Left lung (tissue), 4 donors: ENCODE measurements at regions not wholly inside any gene's neighbourhood (a gene's known extent, or its start where the extent isn't known, plus 50 kb on each side); places are given as distances from the start of the nearest gene placed in this dataset.

Experiments used
- ATAC-seq: fragments of 200-7000 bp; cut with Tn5 transposase; one replicate; pipeline ENCODE4 v1.9.1; 2020; ENCODE audit warnings: moderate library complexity
- DNase-seq, 4 donors: peaks; one replicate each; pipeline ENCODE4 v3.0.0-alpha.2; 2013 to 2020
- H3K27ac ChIP-seq, 2 donors: fragments of 200-600 bp; sonication (generic) in 1 of 2; one replicate each; pipeline versions ENCODE4 v1.5.0 to v1.8.0; 2020 to 2021
- H3K27me3 ChIP-seq, 2 donors: fragments of 200-600 bp; sonication (generic) in 1 of 2; one replicate each; pipeline versions ENCODE4 v1.5.0 to v1.8.0; 2020 to 2021
- H3K36me3 ChIP-seq, 2 donors: fragments of 200-600 bp; sonication (generic) in 1 of 2; one replicate each; pipeline versions ENCODE4 v1.5.0 to v1.8.0; 2020 to 2021
- H3K4me1 ChIP-seq, 2 donors: fragments of 200-600 bp; one replicate each; pipeline ENCODE4 v1.8.0; 2021
- H3K4me3 ChIP-seq, 2 donors: fragments of 200-600 bp; sonication (generic) in 1 of 2; one replicate each; pipeline versions ENCODE4 v1.5.0 to v1.8.0; 2020 to 2021; ENCODE audit warnings: mild to moderate bottlenecking in 1 of 2
- H3K9me3 ChIP-seq, 2 donors: fragments of 200-600 bp; sonication (generic) in 1 of 2; one replicate each; pipeline versions ENCODE4 v1.5.0 to v1.8.0; 2020 to 2021
- CTCF ChIP-seq, 2 donors: fragments of 200-600 bp; sonication (generic) in 1 of 2; IDR thresholded peaks; one replicate each; pipeline versions ENCODE4 v1.5.0 to v1.8.0; 2021; ENCODE audit warnings: antibody characterized with exemption in 2 of 2
- intact Hi-C, 2 donors: fragments of 100-400 bp; cut with DNase I; formaldehyde crosslinking; loops; one replicate each; pipeline versions ENCODE4 v1.11.2 to v1.14.2; 2022
- donor health status: DM: no; HTN: yes; CAD: no.
- donor health status: DM: no; HTN: no; CAD: no.

- no peak for TF ChIP-seq CTCF (IDR thresholded peaks at IDR 0.05)
- H3K36me3 ChIP-seq, result no peaks in the 10 kb centered on the region
- intact Hi-C loops, result no loop called here
- no peak overlapping the region for H3K4me3 ChIP-seq
- H3K4me1 ChIP-seq, result no peaks in the 10 kb centered on the region
- no peak for DNase-seq
- H3K27ac ChIP-seq, result no peak overlapping the region
- H3K9me3 ChIP-seq, result no peaks in the 10 kb centered on the region
- ATAC-seq, result no peak
- H3K27me3 ChIP-seq, result no peaks in the 10 kb centered on the region
Measured at GRCh38 chr5:168066536-168067208, 224.8 kb upstream of the WWC1 start.

- H3K36me3 ChIP-seq, result no peaks in the 10 kb centered on the region
- no peaks in the 10 kb centered on the region for H3K27me3 ChIP-seq
- no peak for ATAC-seq
- intact Hi-C loops, result no loop called here
- H3K27ac ChIP-seq, result no peak overlapping the region
- DNase-seq, result no peak
- H3K9me3 ChIP-seq, result no peaks in the 10 kb centered on the region
- TF ChIP-seq CTCF (IDR thresholded peaks at IDR 0.05), result no peak
- H3K4me1 ChIP-seq, result no peaks in the 10 kb centered on the region
- H3K4me3 ChIP-seq, result no peak overlapping the region
Measured at GRCh38 chr5:168070761-168071160, 220.7 kb upstream of the WWC1 start.

- ATAC-seq, result no peak
Measured at GRCh38 chr5:168072665-168073064, 218.8 kb upstream of the WWC1 start.

GRCh38 chr5:168073311-168073710, 218.1 kb upstream of the WWC1 start:
- ATAC-seq (no peak), DNase-seq (no peak)
- Histone ChIP-seq H3K36me3 (no peaks in the 10 kb centered on the region), H3K27me3 (no peaks in the 10 kb centered on the region), H3K9me3 (peaks cover 0 to under 1% of the 10 kb centered on the region in 2 donors), H3K4me1 (no peaks in the 10 kb centered on the region), H3K27ac (no peak overlapping the region), H3K4me3 (no peak overlapping the region)
- TF ChIP-seq CTCF (IDR thresholded peaks at IDR 0.05), result no peak
- intact Hi-C loops, result no loop called here

More at GRCh38 chr5:168072665-168073064, 218.8 kb upstream of the WWC1 start:
- H3K36me3 ChIP-seq, result no peaks in the 10 kb centered on the region
- no peak overlapping the region for H3K27ac ChIP-seq
- TF ChIP-seq CTCF (IDR thresholded peaks at IDR 0.05), result no peak
- DNase-seq, result no peak
- no peaks in the 10 kb centered on the region for H3K9me3 ChIP-seq
- no peak overlapping the region for H3K4me3 ChIP-seq
- no peaks in the 10 kb centered on the region for H3K4me1 ChIP-seq
- intact Hi-C loops, result no loop called here
- no peaks in the 10 kb centered on the region for H3K27me3 ChIP-seq

- Histone ChIP-seq H3K36me3 (no peaks in the 10 kb centered on the region), H3K9me3 (peaks cover 0 to 4% of the 10 kb centered on the region in 2 donors), H3K27me3 (no peaks in the 10 kb centered on the region), H3K4me1 (no peaks in the 10 kb centered on the region), H3K4me3 (no peak overlapping the region), H3K27ac (no peak overlapping the region)
- ATAC-seq, result no peak
- TF ChIP-seq CTCF (IDR thresholded peaks at IDR 0.05), result no peak
- intact Hi-C loops, result no loop called here
- DNase-seq, result no peak
Measured at GRCh38 chr5:168073991-168074800, 217.2 kb upstream of the WWC1 start.
